Muscle layer of colon (tissue), 2 donors: ENCODE measurements at regions not wholly inside any gene's neighbourhood (a gene's known extent, or its start where the extent isn't known, plus 50 kb on each side); places are given as distances from the start of the nearest gene placed in this dataset.
"Not testable (repeated sequence)": the region's sequence is repeated elsewhere in the genome, so short reads cannot be mapped to it uniquely, and the experiment has no call there.

Source experiments
- H3K27ac ChIP-seq: one replicate; pipeline ENCODE4 v1.7.0; 2013; ENCODE audit warnings: low read depth, mild to moderate bottlenecking, low read length, moderate library complexity
- H3K27me3 ChIP-seq, 2 donors: one replicate each; pipeline ENCODE4 v1.7.0; 2013; ENCODE audit warnings: low read length in 2 of 2, mild to moderate bottlenecking in 2 of 2; ENCODE audit not compliant: insufficient read depth in 2 of 2, control insufficient read depth in 1 of 2
- H3K36me3 ChIP-seq: one replicate; pipeline ENCODE4 v1.7.0; 2013; ENCODE audit warnings: mild to moderate bottlenecking, low read length; ENCODE audit not compliant: insufficient read depth
- H3K4me1 ChIP-seq: one replicate; pipeline ENCODE4 v1.7.0; 2013; ENCODE audit warnings: mild to moderate bottlenecking, low read length; ENCODE audit not compliant: insufficient read depth
- H3K4me3 ChIP-seq, 2 donors: one replicate each; pipeline ENCODE4 v1.7.0; 2013; ENCODE audit warnings: low read length in 2 of 2, low read depth in 1 of 2, mild to moderate bottlenecking in 1 of 2, moderate library complexity in 1 of 2
- H3K9ac ChIP-seq: one replicate; pipeline ENCODE4 v1.7.0; 2013; ENCODE audit warnings: low read length
- H3K9me3 ChIP-seq: one replicate; pipeline ENCODE4 v1.7.0; 2013; ENCODE audit warnings: mild to moderate bottlenecking, low read length
- donor health status: abdominal sarcoma.
- donor health status: Adenocarcinoma of cecum.

DNA sequence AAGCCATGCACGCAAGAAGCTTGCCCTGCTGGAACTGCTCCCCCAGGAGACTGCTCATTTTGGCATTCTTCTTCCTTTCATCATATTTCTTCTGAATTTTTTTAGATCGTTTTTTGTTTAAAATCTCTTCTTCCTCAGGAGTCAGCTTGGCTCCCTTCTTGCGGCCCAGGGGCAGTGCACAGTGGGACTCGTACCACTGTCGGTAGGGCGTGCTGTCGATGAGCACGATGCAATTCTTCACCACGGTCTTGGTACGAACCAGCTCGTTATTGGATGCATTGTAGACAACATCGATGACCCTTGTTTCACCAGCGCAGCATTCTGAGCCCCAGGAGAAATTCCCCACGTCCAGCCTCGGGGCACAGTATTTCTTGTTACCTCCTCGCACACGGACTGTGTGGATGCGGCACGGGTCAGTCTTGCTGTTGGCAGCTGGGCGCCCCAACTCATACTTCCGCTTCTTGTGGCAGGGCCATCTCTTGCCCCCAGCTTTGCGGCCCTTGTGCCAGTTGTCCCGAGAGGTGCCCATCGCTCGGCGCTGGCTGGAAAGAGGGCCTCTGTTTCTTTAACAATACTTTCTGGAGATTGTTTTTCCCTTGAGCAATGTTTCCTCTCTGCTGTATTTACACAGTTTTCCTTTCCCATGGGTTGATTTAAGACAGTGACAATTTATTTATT is 452.4 kb downstream of the TMEM121 start:
- H3K4me3 ChIP-seq: no peak overlapping the region
- no peaks in the 10 kb centered on the region for H3K4me1 ChIP-seq
- no peak overlapping the region for H3K27ac ChIP-seq
- H3K9ac ChIP-seq: no peak overlapping the region
- no peaks in the 10 kb centered on the region for H3K9me3 ChIP-seq
- peaks cover 0 to 8% of the 10 kb centered on the region in 2 donors for H3K27me3 ChIP-seq
- no peaks in the 10 kb centered on the region for H3K36me3 ChIP-seq

DNA sequence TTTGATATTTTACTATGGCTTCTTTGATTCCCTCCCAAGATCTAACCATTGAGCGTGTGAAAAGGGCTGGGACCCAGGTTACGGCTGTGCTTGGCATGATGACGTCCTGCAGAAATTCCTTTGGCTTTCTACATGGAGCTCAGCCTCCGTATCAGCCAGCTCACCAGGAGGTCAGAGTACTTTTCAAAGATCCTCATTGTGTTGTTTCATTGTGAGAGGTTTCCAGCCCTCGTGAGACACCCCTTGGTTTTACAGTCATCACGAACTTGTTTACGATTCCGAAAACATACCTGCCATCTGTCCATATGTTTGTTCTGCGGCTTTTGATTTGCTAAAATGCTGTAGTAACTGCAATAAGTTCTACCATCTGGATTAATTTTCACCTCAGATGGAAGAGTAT is 453.1 kb downstream of the TMEM121 start:
- no peaks in the 10 kb centered on the region for H3K9me3 ChIP-seq
- no peak overlapping the region for H3K4me3 ChIP-seq
- H3K36me3 ChIP-seq: no peaks in the 10 kb centered on the region
- H3K27me3 ChIP-seq: peaks cover 0 to 3% of the 10 kb centered on the region in 2 donors
- no peak overlapping the region for H3K9ac ChIP-seq
- no peak overlapping the region for H3K27ac ChIP-seq
- H3K4me1 ChIP-seq: no peaks in the 10 kb centered on the region

DNA sequence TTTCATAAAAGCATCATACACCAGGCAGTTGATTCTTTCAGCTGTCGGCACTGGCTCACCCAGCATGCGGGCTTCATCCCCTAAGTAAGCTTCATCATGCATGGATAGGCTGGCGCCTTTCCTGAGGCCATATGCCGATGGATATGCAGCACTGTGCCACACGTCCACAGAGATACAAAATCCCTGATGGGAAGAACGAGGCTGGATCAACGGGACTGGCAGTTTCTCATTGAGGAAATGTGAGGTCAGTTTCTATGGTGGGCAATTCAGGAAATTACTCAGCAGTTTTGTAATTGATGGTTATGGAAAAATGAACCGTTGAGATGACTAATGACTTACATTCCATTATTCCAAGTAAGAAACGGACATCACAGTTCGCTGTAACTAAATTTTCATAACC is 453.8 kb downstream of the TMEM121 start:
- Histone ChIP-seq H3K36me3 (no peaks in the 10 kb centered on the region), H3K27me3 (no peaks in the 10 kb centered on the region), H3K27ac (no peak overlapping the region), H3K9ac (no peak overlapping the region), H3K4me1 (no peaks in the 10 kb centered on the region), H3K9me3 (no peaks in the 10 kb centered on the region), H3K4me3 (no peak overlapping the region)

DNA sequence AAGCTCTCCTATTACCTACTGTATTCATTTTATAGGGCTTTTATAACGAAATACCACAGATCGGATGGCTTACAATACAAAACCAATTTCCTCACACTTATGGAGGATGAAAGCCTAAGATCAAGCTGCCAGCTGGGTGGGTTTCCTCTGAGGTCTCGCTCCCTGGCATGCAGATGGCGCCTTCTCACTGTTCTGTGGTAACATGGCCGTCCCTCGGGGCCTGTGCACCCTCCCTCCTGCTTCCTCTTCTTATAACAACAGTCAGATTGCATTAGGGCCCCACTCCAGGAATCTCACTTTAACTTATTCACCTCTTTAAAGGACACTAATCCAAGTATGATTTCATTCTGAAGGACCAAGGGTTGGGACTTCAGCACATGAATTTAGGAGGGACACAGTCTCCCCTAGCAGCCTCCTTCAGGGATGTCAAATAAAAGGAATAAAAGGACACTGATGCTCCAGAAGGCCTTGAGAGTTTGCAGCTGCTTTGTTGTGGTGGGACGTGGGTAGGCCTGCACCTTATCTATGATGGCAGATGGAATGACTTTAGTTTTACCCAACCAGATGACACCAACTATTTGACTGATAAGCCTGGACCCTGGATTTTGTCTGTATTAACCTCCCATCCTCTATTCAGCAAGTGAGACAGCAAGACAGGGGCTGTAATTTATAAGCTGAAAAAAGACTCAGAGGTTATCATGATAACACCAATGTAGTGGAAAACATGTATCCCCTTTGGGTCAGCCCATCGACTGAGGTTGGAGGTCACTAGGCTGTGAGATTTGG is 455.3 kb downstream of the TMEM121 start:
- not testable (repeated sequence) for H3K4me3 ChIP-seq, H3K9ac ChIP-seq, H3K9me3 ChIP-seq, H3K36me3 ChIP-seq, H3K27ac ChIP-seq, H3K4me1 ChIP-seq, H3K27me3 ChIP-seq

DNA sequence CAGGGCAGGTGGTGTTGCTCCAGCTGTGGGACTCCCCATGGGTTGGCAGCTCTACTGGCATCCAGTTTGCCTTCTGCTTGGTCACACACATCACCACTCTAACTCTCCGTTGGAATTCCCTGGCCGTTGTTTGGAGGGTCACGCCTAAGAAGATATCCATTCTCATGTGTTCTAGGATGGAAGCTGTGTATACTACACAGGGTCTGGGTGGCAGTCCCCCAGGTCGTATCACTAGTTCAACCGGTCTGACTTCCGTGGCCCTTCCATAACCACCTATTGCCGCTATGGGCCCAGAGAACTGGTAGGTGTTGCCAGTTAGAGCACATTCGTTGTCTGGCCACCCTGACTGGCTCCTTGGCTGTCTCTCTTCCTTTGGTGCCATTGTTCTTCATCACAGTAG is 456.3 kb downstream of the TMEM121 start:
- Histone ChIP-seq H3K27ac (no peak overlapping the region), H3K4me3 (no peak overlapping the region), H3K36me3 (no peaks in the 10 kb centered on the region), H3K4me1 (no peaks in the 10 kb centered on the region), H3K9me3 (no peaks in the 10 kb centered on the region), H3K9ac (no peak overlapping the region), H3K27me3 (no peaks in the 10 kb centered on the region)

DNA sequence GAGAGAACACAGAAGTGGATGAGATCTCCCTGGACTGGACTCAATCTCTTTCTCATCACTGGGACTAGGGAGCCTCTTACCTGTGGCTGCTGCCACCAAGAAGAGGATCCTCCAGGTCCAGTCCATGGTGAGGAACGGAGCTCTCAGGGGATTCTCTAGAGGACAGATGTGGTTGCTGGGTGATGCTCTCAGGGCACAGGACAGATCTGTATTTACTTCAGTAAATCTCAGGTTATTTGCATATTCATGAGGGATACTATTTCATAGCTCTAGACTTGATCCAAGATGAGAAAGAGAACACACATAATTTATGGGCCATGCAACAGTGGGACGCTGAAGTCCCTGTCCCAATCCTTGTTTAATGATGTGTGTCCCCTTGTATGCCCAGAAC is 460.5 kb downstream of the TMEM121 start:
- no peaks in the 10 kb centered on the region for H3K36me3 ChIP-seq
- no peaks in the 10 kb centered on the region for H3K4me1 ChIP-seq
- H3K27me3 ChIP-seq: no peaks in the 10 kb centered on the region
- H3K9me3 ChIP-seq: no peaks in the 10 kb centered on the region
- no peak overlapping the region for H3K27ac ChIP-seq
- H3K4me3 ChIP-seq: no peak overlapping the region
- no peak overlapping the region for H3K9ac ChIP-seq

DNA sequence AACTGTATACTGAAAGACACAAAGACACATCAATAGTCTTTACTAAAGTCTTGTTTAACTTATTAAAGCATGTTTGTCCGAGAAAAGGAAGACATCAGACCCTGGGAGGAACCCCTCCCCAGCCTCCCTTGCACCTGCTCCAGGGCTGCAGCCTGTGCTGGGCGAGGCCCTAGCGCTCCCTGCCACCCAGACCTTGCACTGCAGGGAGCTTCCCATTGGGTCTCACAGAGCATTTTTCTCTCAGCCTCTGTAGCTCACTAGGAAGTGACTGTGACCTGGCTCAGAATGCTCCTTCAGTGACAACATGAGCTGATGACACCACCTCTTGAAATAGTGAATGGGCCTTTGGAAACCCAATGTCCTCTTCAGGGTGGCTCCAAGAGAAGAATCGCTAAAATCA is 461.2 kb downstream of the TMEM121 start:
- no peak overlapping the region for H3K9ac ChIP-seq
- H3K4me3 ChIP-seq: no peak overlapping the region
- no peak overlapping the region for H3K27ac ChIP-seq
- no peaks in the 10 kb centered on the region for H3K9me3 ChIP-seq
- H3K4me1 ChIP-seq: no peaks in the 10 kb centered on the region
- no peaks in the 10 kb centered on the region for H3K27me3 ChIP-seq
- no peaks in the 10 kb centered on the region for H3K36me3 ChIP-seq

DNA sequence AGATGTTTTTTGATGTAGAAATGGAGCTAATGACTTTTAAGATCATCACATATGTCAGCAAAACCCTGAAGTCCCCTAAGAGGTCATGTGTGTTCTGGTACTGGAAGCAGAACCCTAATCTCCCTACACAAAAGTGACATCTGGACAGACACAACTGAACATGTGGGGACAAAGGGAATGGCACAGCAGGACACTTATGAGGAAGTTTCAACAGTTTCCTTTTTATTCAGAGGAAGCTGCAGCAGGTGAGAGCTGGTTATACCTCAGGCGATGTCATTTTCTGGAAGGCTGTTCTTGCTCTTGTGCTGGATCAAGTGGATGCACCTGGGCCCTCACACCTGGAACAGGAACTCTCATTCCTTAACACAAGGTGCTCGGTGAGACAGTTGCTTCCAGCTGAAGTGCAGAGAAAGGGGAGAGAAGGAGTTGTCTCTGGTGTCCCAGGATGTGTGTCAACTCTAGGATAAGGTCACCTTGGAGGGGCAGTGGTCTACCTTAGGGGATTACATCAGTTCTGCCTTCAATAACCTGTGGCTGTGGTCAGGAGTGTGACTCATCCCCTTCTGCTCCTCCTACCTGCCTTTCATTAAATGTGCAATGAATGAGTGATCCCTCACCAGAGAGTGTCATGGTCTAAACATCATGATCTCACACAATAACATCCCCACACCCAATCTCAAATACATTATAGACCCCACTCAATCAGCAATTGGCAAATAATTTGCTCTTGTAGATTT is 463.4 kb downstream of the TMEM121 start:
- Histone ChIP-seq H3K27ac (no peak overlapping the region), H3K36me3 (no peaks in the 10 kb centered on the region), H3K4me3 (no peak overlapping the region), H3K9me3 (no peaks in the 10 kb centered on the region), H3K9ac (no peak overlapping the region), H3K4me1 (no peaks in the 10 kb centered on the region), H3K27me3 (no peaks in the 10 kb centered on the region)

DNA sequence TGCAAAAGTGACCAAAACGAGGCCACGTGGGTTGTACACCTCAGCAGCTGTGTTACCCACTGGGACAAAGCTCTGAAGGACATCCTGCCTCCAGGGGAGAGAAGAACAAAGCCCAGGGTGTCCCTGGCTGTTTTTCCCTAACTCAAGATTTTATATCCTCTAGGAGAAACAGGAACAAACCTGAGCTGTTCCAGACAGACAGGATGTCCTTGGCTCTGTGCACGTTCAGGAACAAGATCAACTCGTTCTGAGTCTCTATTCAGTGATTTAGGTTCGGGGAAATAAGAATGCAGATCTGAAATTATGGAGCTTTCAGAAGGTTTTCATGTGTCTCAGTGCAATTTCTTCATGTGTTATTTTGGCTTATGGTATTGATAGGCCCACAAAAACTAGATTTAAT is 465.3 kb downstream of the TMEM121 start:
- H3K4me3 ChIP-seq, H3K27me3 ChIP-seq, H3K9ac ChIP-seq, H3K27ac ChIP-seq, H3K4me1 ChIP-seq, H3K9me3 ChIP-seq, H3K36me3 ChIP-seq: not testable (repeated sequence)

DNA sequence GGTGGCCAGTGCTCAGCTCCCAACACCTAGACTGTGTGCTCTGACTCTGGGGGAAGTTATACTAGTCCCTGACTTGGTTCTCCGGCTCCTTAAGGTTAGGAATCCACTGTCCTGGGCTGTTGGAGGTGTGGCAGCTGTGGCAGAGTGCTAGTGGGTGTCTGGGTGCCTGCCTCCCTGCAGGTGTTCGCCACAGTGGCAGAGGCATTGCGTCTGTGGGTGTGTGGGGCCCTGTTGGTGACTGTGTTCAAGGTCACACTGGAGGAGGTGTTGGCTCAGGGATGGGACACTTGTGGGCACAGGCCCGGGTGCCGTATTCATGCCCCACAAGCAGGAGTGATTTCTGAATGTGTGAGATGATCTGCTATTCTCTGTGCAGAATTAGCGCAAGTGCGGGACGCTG is 467.4 kb downstream of the TMEM121 start:
- Histone ChIP-seq H3K36me3 (no peaks in the 10 kb centered on the region), H3K4me1 (no peaks in the 10 kb centered on the region), H3K9me3 (no peaks in the 10 kb centered on the region), H3K27me3 (no peaks in the 10 kb centered on the region), H3K4me3 (no peak overlapping the region), H3K27ac (no peak overlapping the region), H3K9ac (no peak overlapping the region)

DNA sequence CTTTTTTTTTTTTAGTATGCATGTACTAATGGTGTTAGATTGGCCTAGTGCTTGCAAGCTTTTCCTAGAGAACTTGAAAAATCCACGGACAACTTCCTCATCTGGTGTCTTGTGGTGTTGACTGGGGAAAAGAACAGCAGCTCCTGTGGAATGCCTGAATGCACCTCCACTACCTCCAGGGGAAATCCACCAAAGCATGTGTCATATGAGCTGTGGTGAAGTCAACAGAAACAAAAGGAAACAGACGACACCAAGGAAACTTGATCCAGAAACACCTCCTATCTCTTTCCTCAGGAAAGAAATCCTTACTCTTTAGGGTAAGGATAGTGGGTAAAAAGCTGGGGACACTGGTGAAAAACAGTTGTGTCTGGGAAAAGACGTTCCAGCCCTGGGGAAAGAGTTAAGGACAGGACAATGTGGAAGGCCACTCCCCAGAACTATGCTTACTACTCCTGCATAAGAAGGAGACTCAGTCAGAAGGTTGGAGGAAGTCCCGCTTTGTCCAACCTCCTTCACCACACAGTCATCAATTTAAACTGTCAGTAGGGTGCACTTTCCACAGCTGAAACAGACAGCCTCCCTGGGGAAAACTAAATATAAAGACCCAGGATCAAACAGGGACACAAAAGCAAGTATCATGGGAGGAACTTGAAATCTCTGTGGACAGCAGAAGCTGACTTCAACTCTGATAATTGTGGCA is 468.8 kb downstream of the TMEM121 start:
- H3K4me1 ChIP-seq, H3K4me3 ChIP-seq, H3K27ac ChIP-seq, H3K9ac ChIP-seq, H3K27me3 ChIP-seq, H3K36me3 ChIP-seq, H3K9me3 ChIP-seq: not testable (repeated sequence)
